ENCODE measurements at regions not wholly inside any gene's neighbourhood (a gene's known extent, or its start where the extent isn't known, plus 50 kb on each side); places are given as distances from the start of the nearest gene placed in this dataset.
"Not testable (repeated sequence)": the region's sequence is repeated elsewhere in the genome, so short reads cannot be mapped to it uniquely, and the experiment has no call there.

DNA sequence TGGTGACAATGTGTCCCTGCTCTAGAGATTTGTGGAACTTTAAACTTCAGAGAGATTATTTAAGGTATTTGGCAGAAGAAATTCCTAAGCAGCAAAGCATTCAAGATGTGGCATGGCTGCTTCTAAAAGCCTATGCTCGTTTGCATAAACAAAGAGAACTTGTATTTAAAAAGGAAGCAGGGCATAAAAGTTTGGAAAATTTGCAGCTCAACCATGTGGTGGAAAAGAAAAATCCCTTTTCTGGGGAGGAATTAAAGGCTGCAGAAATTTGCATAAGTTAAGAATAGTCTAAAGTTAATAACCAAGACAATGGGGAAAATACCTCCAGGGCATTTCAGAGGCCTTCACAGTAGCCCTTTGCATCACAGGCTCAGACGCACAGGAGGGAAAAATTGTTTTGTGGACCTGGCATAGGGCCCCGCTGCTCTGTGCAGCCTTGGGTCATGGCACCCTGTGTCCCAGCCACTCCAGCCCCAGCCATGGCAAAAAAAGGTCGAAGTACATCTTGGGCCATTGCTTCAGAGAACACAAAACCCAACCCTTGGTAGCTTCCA, 1109.1 kb downstream of the OTOL1 start:
- TF ChIP-seq, protein P1, sequence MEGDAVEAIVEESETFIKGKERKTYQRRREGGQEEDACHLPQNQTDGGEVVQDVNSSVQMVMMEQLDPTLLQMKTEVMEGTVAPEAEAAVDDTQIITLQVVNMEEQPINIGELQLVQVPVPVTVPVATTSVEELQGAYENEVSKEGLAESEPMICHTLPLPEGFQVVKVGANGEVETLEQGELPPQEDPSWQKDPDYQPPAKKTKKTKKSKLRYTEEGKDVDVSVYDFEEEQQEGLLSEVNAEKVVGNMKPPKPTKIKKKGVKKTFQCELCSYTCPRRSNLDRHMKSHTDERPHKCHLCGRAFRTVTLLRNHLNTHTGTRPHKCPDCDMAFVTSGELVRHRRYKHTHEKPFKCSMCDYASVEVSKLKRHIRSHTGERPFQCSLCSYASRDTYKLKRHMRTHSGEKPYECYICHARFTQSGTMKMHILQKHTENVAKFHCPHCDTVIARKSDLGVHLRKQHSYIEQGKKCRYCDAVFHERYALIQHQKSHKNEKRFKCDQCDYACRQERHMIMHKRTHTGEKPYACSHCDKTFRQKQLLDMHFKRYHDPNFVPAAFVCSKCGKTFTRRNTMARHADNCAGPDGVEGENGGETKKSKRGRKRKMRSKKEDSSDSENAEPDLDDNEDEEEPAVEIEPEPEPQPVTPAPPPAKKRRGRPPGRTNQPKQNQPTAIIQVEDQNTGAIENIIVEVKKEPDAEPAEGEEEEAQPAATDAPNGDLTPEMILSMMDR (IDR thresholded peaks at IDR 0.05; ENCODE audit: insufficient read depth, low read depth, low read length, missing control alignments), result no peak
- H3K4me3 ChIP-seq (ENCODE audit: low read depth, low read length), result no peak overlapping the region
- DNase-seq (ENCODE audit: low read depth), result no peak

DNA sequence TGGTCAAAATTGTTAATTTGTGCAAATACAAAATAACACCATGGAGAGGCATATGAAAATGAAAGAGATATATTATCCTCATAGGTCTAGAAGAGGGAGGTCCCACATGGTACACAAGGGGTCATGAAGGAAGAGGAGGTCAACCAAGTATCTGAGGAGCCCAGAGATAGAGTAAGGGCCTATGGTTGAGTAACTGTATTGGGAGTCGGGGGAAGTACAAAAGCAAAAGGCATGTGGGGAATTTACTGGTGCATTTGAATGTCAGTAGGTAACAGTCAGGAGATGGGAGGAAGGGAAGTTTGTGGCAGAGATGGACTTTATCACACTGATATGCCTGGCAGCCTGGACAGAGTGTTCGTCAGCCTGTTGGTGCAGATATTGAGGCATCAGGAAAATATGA, 1113.7 kb downstream of the OTOL1 start:
- TF ChIP-seq, protein P1 (IDR thresholded peaks at IDR 0.05; ENCODE audit: insufficient read depth, low read depth, low read length, missing control alignments), result no peak
- no peak for DNase-seq (ENCODE audit: low read depth)
- H3K4me3 ChIP-seq (ENCODE audit: low read depth, low read length), result no peak overlapping the region

DNA sequence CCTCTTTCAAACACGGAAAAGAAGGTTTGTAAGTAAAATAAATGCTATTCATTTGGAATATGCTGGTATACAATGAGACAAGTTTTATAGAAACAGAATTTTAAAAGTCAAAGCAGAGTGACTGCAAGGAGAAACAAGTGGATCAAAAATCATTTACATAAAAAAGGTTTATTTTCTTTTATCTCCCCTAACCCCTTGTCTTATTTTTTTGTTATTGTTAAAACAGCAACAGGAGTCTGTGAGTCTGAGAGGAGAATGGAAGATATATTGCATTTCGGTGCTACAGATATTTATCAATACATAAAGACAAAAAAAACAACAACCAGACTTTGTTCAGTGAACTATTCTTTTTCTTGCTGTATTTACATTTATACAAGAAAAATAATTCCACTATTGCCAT, 1116.4 kb downstream of the OTOL1 start:
- TF ChIP-seq, protein P1 (IDR thresholded peaks at IDR 0.05; ENCODE audit: insufficient read depth, low read depth, low read length, missing control alignments), result no peak
- no peak overlapping the region for H3K4me3 ChIP-seq (ENCODE audit: low read depth, low read length)
- no peak for DNase-seq (ENCODE audit: low read depth)

DNA sequence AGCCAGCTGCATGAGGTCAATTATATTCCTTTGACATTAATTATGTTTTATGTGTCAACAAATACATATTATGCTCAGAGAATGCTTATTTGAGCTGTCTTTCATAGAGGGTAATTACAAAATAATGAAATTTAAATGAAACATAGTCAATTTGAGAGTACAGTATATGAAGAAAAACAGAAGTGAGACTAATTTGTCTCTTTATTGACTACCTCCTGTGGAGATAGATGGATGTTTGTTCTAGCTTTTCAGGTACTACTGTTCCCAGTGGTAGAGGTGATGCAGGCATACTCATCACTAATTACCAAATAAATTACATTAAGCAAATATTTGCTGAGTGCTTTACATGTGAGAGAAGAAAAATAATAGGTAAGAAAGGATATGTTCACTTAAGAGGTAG, 1129.6 kb downstream of the OTOL1 start:
- no peak overlapping the region for H3K4me3 ChIP-seq (ENCODE audit: low read depth, low read length)
- TF ChIP-seq, protein P1 (IDR thresholded peaks at IDR 0.05; ENCODE audit: insufficient read depth, low read depth, low read length, missing control alignments), result no peak
- DNase-seq (ENCODE audit: low read depth), result no peak

DNA sequence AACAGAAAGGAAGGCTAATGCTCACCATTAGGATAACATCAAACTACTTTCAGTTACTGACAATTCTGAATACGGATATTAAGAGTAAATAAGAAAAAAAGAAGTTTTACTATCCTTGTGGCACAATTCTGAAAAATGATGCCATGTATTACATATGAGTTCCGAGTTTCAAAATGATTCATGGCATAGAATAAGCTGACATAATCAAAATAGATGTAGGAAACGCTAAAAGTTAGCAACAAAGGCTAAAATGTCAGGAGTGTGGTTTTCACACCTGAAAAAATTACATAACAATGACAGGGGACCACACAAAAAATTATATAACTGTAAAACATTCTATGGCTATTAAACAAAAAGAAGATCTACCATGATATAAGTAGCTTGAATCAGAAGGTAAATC, 1131.9 kb downstream of the OTOL1 start:
- no peak overlapping the region for H3K4me3 ChIP-seq (ENCODE audit: low read depth, low read length)
- TF ChIP-seq, protein P1 (IDR thresholded peaks at IDR 0.05; ENCODE audit: insufficient read depth, low read depth, low read length, missing control alignments), result no peak
- no peak for DNase-seq (ENCODE audit: low read depth)

DNA sequence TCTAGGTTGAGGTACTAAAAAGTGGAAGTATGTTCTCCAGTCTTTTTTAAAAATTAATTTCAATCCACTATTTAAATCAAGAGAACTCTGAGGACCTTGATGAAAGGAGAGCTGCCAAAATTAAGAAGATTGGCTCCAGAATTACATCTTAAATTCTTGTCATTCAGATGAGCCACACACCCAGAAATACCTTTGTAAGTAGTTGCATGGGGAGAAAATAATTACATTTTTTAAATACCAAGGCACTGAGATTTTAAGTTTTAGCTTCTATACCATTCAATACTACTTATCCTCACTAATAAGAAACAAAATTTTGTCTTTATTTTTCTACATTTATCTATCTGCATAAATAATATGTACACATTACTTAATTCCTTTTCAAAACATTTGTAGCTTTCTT, 1132.8 kb downstream of the OTOL1 start:
- no peak for DNase-seq (ENCODE audit: low read depth)
- TF ChIP-seq, protein P1 (IDR thresholded peaks at IDR 0.05; ENCODE audit: insufficient read depth, low read depth, low read length, missing control alignments), result no peak
- H3K4me3 ChIP-seq (ENCODE audit: low read depth, low read length), result no peak overlapping the region

DNA sequence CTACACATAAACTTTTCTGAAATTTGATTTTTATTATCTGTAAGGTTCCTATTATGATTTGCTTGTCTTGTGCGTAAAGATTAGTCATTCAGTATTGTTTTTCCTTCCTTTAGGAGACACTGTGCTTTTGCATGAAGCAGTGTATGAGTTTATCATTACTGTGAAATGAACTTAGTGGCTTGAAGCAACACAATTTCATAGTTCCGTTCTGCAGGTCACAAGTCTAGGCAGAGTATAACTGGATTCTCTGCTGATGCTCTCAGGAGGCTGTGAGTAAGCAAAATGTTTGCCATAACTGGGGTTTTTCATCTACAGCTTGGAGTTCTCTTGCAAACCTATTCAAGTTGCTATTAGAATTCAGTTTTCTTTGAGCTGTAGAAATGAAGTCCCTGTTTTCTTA, 1136.1 kb downstream of the OTOL1 start:
- no peak for DNase-seq (ENCODE audit: low read depth)
- TF ChIP-seq, protein P1 (IDR thresholded peaks at IDR 0.05; ENCODE audit: insufficient read depth, low read depth, low read length, missing control alignments), result no peak
- H3K4me3 ChIP-seq (ENCODE audit: low read depth, low read length), result no peak overlapping the region

DNA sequence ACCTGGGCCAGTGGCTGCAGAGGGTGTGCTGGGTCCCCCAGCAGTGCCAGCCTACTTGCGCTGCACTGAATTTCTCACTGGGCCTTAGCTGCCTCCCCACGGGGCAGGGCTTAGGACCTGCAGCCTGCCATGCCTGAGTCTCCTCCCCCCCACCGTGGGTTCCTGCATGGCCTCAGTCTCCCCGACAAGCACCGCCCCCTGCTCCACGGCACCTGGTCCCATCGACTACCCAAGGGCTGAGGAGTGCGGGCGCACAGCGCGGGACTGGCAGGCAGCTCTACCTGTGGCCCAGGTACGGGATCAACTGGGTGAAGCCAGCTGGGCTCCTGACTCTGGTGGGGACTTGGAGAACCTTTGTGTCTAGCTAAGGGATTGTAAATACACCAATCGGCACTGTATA, 1143.6 kb downstream of the OTOL1 start:
- not testable (repeated sequence) for DNase-seq (ENCODE audit: low read depth)

More for the DNA sequence above, 1143.6 kb downstream of the OTOL1 start:
- not testable (repeated sequence) for H3K4me3 ChIP-seq (ENCODE audit: low read depth, low read length)

Measured in GM12865 (cell line).